Neuronal stem cell (in vitro differentiated cells): ENCODE measurements at regions not wholly inside any gene's neighbourhood (a gene's known extent, or its start where the extent isn't known, plus 50 kb on each side); places are given as distances from the start of the nearest gene placed in this dataset.

ENCODE experiments used
- DNase-seq: peaks from one replicate; pipeline ENCODE4 v3.0.0-alpha.2; 2013; ENCODE audit warnings: low spot score
- H2AFZ ChIP-seq: one replicate; pipeline ENCODE4 v1.6.1; 2013; ENCODE audit warnings: mild to moderate bottlenecking, low read length, inconsistent platforms
- H2AK5ac ChIP-seq: 2 replicates; pipeline ENCODE4 v1.6.1; 2013; ENCODE audit warnings: low read depth, mild to moderate bottlenecking, inconsistent platforms, low read length, moderate library complexity, mixed read lengths
- H2BK120ac ChIP-seq: 2 replicates; pipeline ENCODE4 v1.6.1; 2013; ENCODE audit warnings: low read depth, mild to moderate bottlenecking, inconsistent platforms, low read length, moderate library complexity, mixed read lengths
- H2BK12ac ChIP-seq: one replicate; pipeline ENCODE4 v1.6.1; 2013; ENCODE audit warnings: low read length, inconsistent platforms
- H2BK15ac ChIP-seq: 2 replicates; pipeline ENCODE4 v1.6.1; 2013; ENCODE audit warnings: mild to moderate bottlenecking, low read length, inconsistent platforms, mixed read lengths
- H2BK5ac ChIP-seq: one replicate; pipeline ENCODE4 v1.6.1; 2013; ENCODE audit warnings: inconsistent platforms, mild to moderate bottlenecking, low read length, moderate library complexity
- H3K14ac ChIP-seq: one replicate; pipeline ENCODE4 v1.6.1; 2013; ENCODE audit warnings: low read length, inconsistent platforms
- H3K18ac ChIP-seq: 2 replicates; pipeline ENCODE4 v1.6.1; 2013; ENCODE audit warnings: low read length, inconsistent platforms
- H3K23ac ChIP-seq: 2 replicates; pipeline ENCODE4 v1.6.1; 2013; ENCODE audit warnings: low read depth, mild to moderate bottlenecking, mixed read lengths, low read length, inconsistent platforms; ENCODE audit not compliant: poor library complexity
- H3K27ac ChIP-seq: replicated peaks from 3 replicates; pipeline ENCODE4 v1.5.1; 2013; ENCODE audit warnings: low read length, inconsistent platforms
- H3K27me3 ChIP-seq, 3 experiments: 2 replicates each; pipeline ENCODE4 v1.6.1; 2013; ENCODE audit warnings: low read length in 3 of 3, mild to moderate bottlenecking in 2 of 3, inconsistent platforms in 1 of 3, low read depth in 1 of 3, mixed read lengths in 1 of 3, moderate library complexity in 1 of 3; ENCODE audit not compliant: control insufficient read depth in 3 of 3, insufficient read depth in 3 of 3
- H3K36me3 ChIP-seq, 2 donors: replicated peaks in 1 of 2; 2 replicates each; pipeline ENCODE4 v1.6.1; 2013; ENCODE audit warnings: low read length in 2 of 2; ENCODE audit not compliant: control insufficient read depth in 2 of 2, insufficient read depth in 2 of 2
- H3K4ac ChIP-seq: 2 replicates; pipeline ENCODE4 v1.6.1; 2013; ENCODE audit warnings: inconsistent platforms, mild to moderate bottlenecking, low read length, moderate library complexity
- H3K4me1 ChIP-seq, 2 donors: 1 replicate in 1 of 2; 2 replicates in 1 of 2; pipeline ENCODE4 v1.6.1; 2013; ENCODE audit warnings: low read length in 2 of 2, low read depth in 1 of 2; ENCODE audit not compliant: control insufficient read depth in 2 of 2, insufficient read depth in 1 of 2
- H3K4me2 ChIP-seq: one replicate; pipeline ENCODE4 v1.6.1; 2013; ENCODE audit warnings: mild to moderate bottlenecking, low read length, inconsistent platforms; ENCODE audit not compliant: insufficient read depth, poor library complexity, severe bottlenecking
- H3K4me3 ChIP-seq, 2 donors: 2 replicates each; pipeline ENCODE4 v1.5.1; 2013; ENCODE audit warnings: low read length in 2 of 2, mild to moderate bottlenecking in 2 of 2, inconsistent platforms in 1 of 2, moderate library complexity in 1 of 2
- H3K79me1 ChIP-seq: one replicate; pipeline ENCODE4 v1.6.1; 2013; ENCODE audit warnings: low read depth, mild to moderate bottlenecking, inconsistent platforms, low read length, moderate library complexity
- H3K9ac ChIP-seq: one replicate; pipeline ENCODE4 v1.6.1; 2013; ENCODE audit warnings: mild to moderate bottlenecking, low read depth, low read length, inconsistent platforms; ENCODE audit not compliant: poor library complexity
- H3K9me3 ChIP-seq, 2 donors: replicated peaks in 1 of 2; 2 replicates each; pipeline versions ENCODE3 to v1.6.1; 2013; ENCODE audit warnings: low read length in 2 of 2, mild to moderate bottlenecking in 2 of 2, inconsistent platforms in 1 of 2, low read depth in 1 of 2, mixed read lengths in 1 of 2, moderate library complexity in 1 of 2; ENCODE audit not compliant: control insufficient read depth in 2 of 2, insufficient read depth in 1 of 2
- H4K8ac ChIP-seq: one replicate; pipeline ENCODE4 v1.6.1; 2013; ENCODE audit warnings: low read depth, mild to moderate bottlenecking, inconsistent platforms, low read length, moderate library complexity
- H4K91ac ChIP-seq: one replicate; pipeline ENCODE4 v1.6.1; 2013; ENCODE audit warnings: low read length, low read depth, mild to moderate bottlenecking, inconsistent platforms; ENCODE audit not compliant: poor library complexity
- WGBS, 2 donors: extraction: QIAGEN DNeasy Blood & Tissue Kit; methylation state at CpG; one replicate each; pipeline ENCODE4 v1.1.7; 2013; ENCODE audit warnings: missing lambda C conversion rate in 2 of 2, mixed read lengths in 1 of 2; ENCODE audit not compliant: insufficient read length in 2 of 2, insufficient replicate concordance in 1 of 2; ENCODE audit errors: extremely low coverage in 2 of 2; 5-methylcytosine and 5-hydroxymethylcytosine counted together

GRCh38 chr7:85730012-85730411 lies 543.2 kb upstream of the SEMA3D start:
- Histone ChIP-seq H3K14ac (no peak overlapping the region), H3K4me1 (no peaks in the 10 kb centered on the region), H3K79me1 (no peaks in the 10 kb centered on the region), H3K9me3 (no peaks in the 10 kb centered on the region), H4K8ac (no peak overlapping the region), H4K91ac (no peak overlapping the region), H3K4me3 (no peak overlapping the region), H2BK15ac (no peak overlapping the region), H3K18ac (no peak overlapping the region), H2BK12ac (no peak overlapping the region), H3K27ac (no peak overlapping the region), H2BK5ac (no peak overlapping the region), H3K4ac (no peak overlapping the region), H3K9ac (no peak overlapping the region), H2BK120ac (no peak overlapping the region), H2AFZ (no peak overlapping the region), H2AK5ac (no peak overlapping the region), H3K23ac (no peak overlapping the region), H3K4me2 (no peak overlapping the region), H3K27me3 (no peaks in the 10 kb centered on the region), H3K36me3 (no peaks in the 10 kb centered on the region)
- no CpG with 5 or more reads among the region's 2 CpGs for WGBS, 2 donors
- no peak for DNase-seq

GRCh38 chr7:85725026-85725425 lies 538.2 kb upstream of the SEMA3D start:
- Histone ChIP-seq H3K4me1 (no peaks in the 10 kb centered on the region), H3K27ac (no peak overlapping the region), H2AK5ac (no peak overlapping the region), H3K4ac (no peak overlapping the region), H4K8ac (no peak overlapping the region), H3K4me3 (no peak overlapping the region), H2BK5ac (no peak overlapping the region), H2BK12ac (no peak overlapping the region), H3K27me3 (no peaks in the 10 kb centered on the region), H3K23ac (no peak overlapping the region), H2BK120ac (no peak overlapping the region), H2AFZ (no peak overlapping the region), H3K14ac (no peak overlapping the region), H3K9me3 (no peaks in the 10 kb centered on the region), H3K79me1 (no peaks in the 10 kb centered on the region), H3K36me3 (no peaks in the 10 kb centered on the region), H4K91ac (no peak overlapping the region), H3K18ac (no peak overlapping the region), H3K9ac (no peak overlapping the region), H3K4me2 (no peak overlapping the region), H2BK15ac (no peak overlapping the region)
- no peak for DNase-seq
- no CpG with 5 or more reads among the region's 2 CpGs for WGBS, 2 donors

GRCh38 chr7:85719981-85720953 lies 533.4 kb upstream of the SEMA3D start:
- no peak overlapping the region for H2BK12ac ChIP-seq
- H3K27me3 ChIP-seq: no peaks in the 10 kb centered on the region
- H2BK15ac ChIP-seq: no peak overlapping the region
- no peak overlapping the region for H3K4me2 ChIP-seq
- no peaks in the 10 kb centered on the region for H3K9me3 ChIP-seq
- peak overlapping the region; percentile 38 for H2AFZ ChIP-seq
- H2BK120ac ChIP-seq: no peak overlapping the region
- H3K23ac ChIP-seq: no peak overlapping the region
- no peak overlapping the region for H4K8ac ChIP-seq
- H3K27ac ChIP-seq: no peak overlapping the region
- H3K4me1 ChIP-seq: no peaks in the 10 kb centered on the region
- no peaks in the 10 kb centered on the region for H3K36me3 ChIP-seq
- no peaks in the 10 kb centered on the region for H3K79me1 ChIP-seq
- WGBS, 2 donors: no CpG with 5 or more reads among the region's 4 CpGs
- H3K4me3 ChIP-seq: no peak overlapping the region
- H4K91ac ChIP-seq: no peak overlapping the region
- H2BK5ac ChIP-seq: no peak overlapping the region
- H2AK5ac ChIP-seq: no peak overlapping the region
- no peak overlapping the region for H3K9ac ChIP-seq
- H3K14ac ChIP-seq: no peak overlapping the region
- DNase-seq: no peak
- H3K4ac ChIP-seq: no peak overlapping the region
- no peak overlapping the region for H3K18ac ChIP-seq

GRCh38 chr7:85716353-85716752 lies 529.5 kb upstream of the SEMA3D start:
- no peak overlapping the region for H3K23ac ChIP-seq
- no peak overlapping the region for H2AK5ac ChIP-seq
- H3K14ac ChIP-seq: no peak overlapping the region
- no peak overlapping the region for H2BK120ac ChIP-seq
- H3K27me3 ChIP-seq: no peaks in the 10 kb centered on the region
- H2BK15ac ChIP-seq: no peak overlapping the region
- no peak overlapping the region for H3K4me2 ChIP-seq
- no peak overlapping the region for H3K27ac ChIP-seq
- WGBS, 2 donors: no CpG with 5 or more reads among the region's 2 CpGs
- H3K4ac ChIP-seq: no peak overlapping the region
- no peak overlapping the region for H2AFZ ChIP-seq
- no peaks in the 10 kb centered on the region for H3K4me1 ChIP-seq
- H3K4me3 ChIP-seq: no peak overlapping the region
- H3K36me3 ChIP-seq: no peaks in the 10 kb centered on the region
- H2BK12ac ChIP-seq: no peak overlapping the region
- no peak overlapping the region for H2BK5ac ChIP-seq
- no peak overlapping the region for H3K18ac ChIP-seq
- H4K91ac ChIP-seq: no peak overlapping the region
- H3K9me3 ChIP-seq: no peaks in the 10 kb centered on the region
- H3K79me1 ChIP-seq: no peaks in the 10 kb centered on the region
- no peak overlapping the region for H4K8ac ChIP-seq
- no peak overlapping the region for H3K9ac ChIP-seq
- DNase-seq: no peak
